ENCODE measurements at regions not wholly inside any gene's neighbourhood (a gene's known extent, or its start where the extent isn't known, plus 50 kb on each side); places are given as distances from the start of the nearest gene placed in this dataset.

- DNase-seq (ENCODE audit: low spot score) = no peak
- Histone ChIP-seq H3K4me3 (no peak overlapping the region), H3K27ac (no peak overlapping the region)
- TF ChIP-seq CTCF (IDR thresholded peaks at IDR 0.05) = no peak
Measured at GRCh38 chr2:228878138-228878537, 392.9 kb downstream of the PID1 start.

- Histone ChIP-seq H3K27ac (no peak overlapping the region), H3K4me3 (no peak overlapping the region)
- TF ChIP-seq CTCF (IDR thresholded peaks at IDR 0.05) = no peak
- no peak for DNase-seq (ENCODE audit: low spot score)
Measured at GRCh38 chr2:228876276-228876675, 394.8 kb downstream of the PID1 start.

- H3K4me3 ChIP-seq = no peak overlapping the region
- DNase-seq (ENCODE audit: low spot score) = no peak
- TF ChIP-seq CTCF (IDR thresholded peaks at IDR 0.05) = no peak
- H3K27ac ChIP-seq = no peak overlapping the region
Measured at GRCh38 chr2:228875152-228875900, 395.8 kb downstream of the PID1 start.

- Histone ChIP-seq H3K4me3 (no peak overlapping the region), H3K27ac (no peak overlapping the region)
- TF ChIP-seq CTCF (IDR thresholded peaks at IDR 0.05) = no peak
- no peak for DNase-seq (ENCODE audit: low spot score)
Measured at GRCh38 chr2:228871012-228871411, 400.1 kb downstream of the PID1 start.

GRCh38 chr2:228869636-228870264 is 401.3 kb downstream of the PID1 start:
- Histone ChIP-seq H3K27ac (no peak overlapping the region), H3K4me3 (no peak overlapping the region)
- no peak for TF ChIP-seq CTCF (IDR thresholded peaks at IDR 0.05)
- no peak for DNase-seq (ENCODE audit: low spot score)

- DNase-seq (ENCODE audit: low spot score) = no peak
- H3K4me3 ChIP-seq = no peak overlapping the region
- no peak for TF ChIP-seq CTCF (IDR thresholded peaks at IDR 0.05)
- no peak overlapping the region for H3K27ac ChIP-seq
Measured at GRCh38 chr2:228867406-228867805, 403.7 kb downstream of the PID1 start.

- no peak for DNase-seq (ENCODE audit: low spot score)
- TF ChIP-seq CTCF (IDR thresholded peaks at IDR 0.05) = no peak
- Histone ChIP-seq H3K4me3 (no peak overlapping the region), H3K27ac (peak overlapping the region in 1 of 2 donors; percentile 28)
Measured at GRCh38 chr2:228866781-228867180, 404.3 kb downstream of the PID1 start.
